ENCODE measurements at regions not wholly inside any gene's neighbourhood (a gene's known extent, or its start where the extent isn't known, plus 50 kb on each side); places are given as distances from the start of the nearest gene placed in this dataset.

- H3K27ac Mint-ChIP-seq, result no peak overlapping the region
- no peaks in the 10 kb centered on the region for H3K4me1 Mint-ChIP-seq (ENCODE audit: low read depth)
- no peak overlapping the region for H3K4me3 Mint-ChIP-seq
- no peaks in the 10 kb centered on the region for H3K36me3 Mint-ChIP-seq (ENCODE audit: low read depth)
- H3K27me3 Mint-ChIP-seq, result peaks cover 3% of the 10 kb centered on the region
- no peaks in the 10 kb centered on the region for H3K9me3 Mint-ChIP-seq
Observed at GRCh38 chr3:194828926-194829325, 143.2 kb downstream of the FAM43A start.

GRCh38 chr3:194830401-194830800 lies 144.7 kb downstream of the FAM43A start:
- H3K27ac Mint-ChIP-seq, result no peak overlapping the region
- H3K4me3 Mint-ChIP-seq, result no peak overlapping the region
- no peaks in the 10 kb centered on the region for H3K9me3 Mint-ChIP-seq
- H3K4me1 Mint-ChIP-seq (ENCODE audit: low read depth), result no peaks in the 10 kb centered on the region
- H3K27me3 Mint-ChIP-seq, result peaks cover 3% of the 10 kb centered on the region
- H3K36me3 Mint-ChIP-seq (ENCODE audit: low read depth), result no peaks in the 10 kb centered on the region

GRCh38 chr3:194830978-194831377 lies 145.3 kb downstream of the FAM43A start:
- Mint-ChIP-seq H3K27me3 (peaks cover 3% of the 10 kb centered on the region), H3K27ac (no peak overlapping the region), H3K9me3 (no peaks in the 10 kb centered on the region), H3K36me3 (ENCODE audit: low read depth) (no peaks in the 10 kb centered on the region), H3K4me1 (ENCODE audit: low read depth) (no peaks in the 10 kb centered on the region), H3K4me3 (no peak overlapping the region)

GRCh38 chr3:194832346-194833104 lies 146.8 kb downstream of the FAM43A start:
- no peak overlapping the region for H3K4me3 Mint-ChIP-seq
- no peaks in the 10 kb centered on the region for H3K9me3 Mint-ChIP-seq

GRCh38 chr3:194833114-194833910 lies 147.6 kb downstream of the FAM43A start:
- Mint-ChIP-seq H3K4me3 (no peak overlapping the region), H3K27ac (no peak overlapping the region), H3K4me1 (ENCODE audit: low read depth) (no peaks in the 10 kb centered on the region), H3K9me3 (no peaks in the 10 kb centered on the region), H3K36me3 (ENCODE audit: low read depth) (no peaks in the 10 kb centered on the region), H3K27me3 (peaks cover 3% of the 10 kb centered on the region)

More at GRCh38 chr3:194832346-194833104, 146.8 kb downstream of the FAM43A start:
- Mint-ChIP-seq H3K27ac (no peak overlapping the region), H3K36me3 (ENCODE audit: low read depth) (no peaks in the 10 kb centered on the region), H3K4me1 (ENCODE audit: low read depth) (no peaks in the 10 kb centered on the region), H3K27me3 (peaks cover 3% of the 10 kb centered on the region)

GRCh38 chr3:194836661-194837060 lies 151.0 kb downstream of the FAM43A start:
- Mint-ChIP-seq H3K4me3 (no peak overlapping the region), H3K27me3 (peaks cover 3% of the 10 kb centered on the region), H3K27ac (no peak overlapping the region), H3K9me3 (no peaks in the 10 kb centered on the region), H3K4me1 (ENCODE audit: low read depth) (no peaks in the 10 kb centered on the region), H3K36me3 (ENCODE audit: low read depth) (no peaks in the 10 kb centered on the region)

- H3K4me1 Mint-ChIP-seq (ENCODE audit: low read depth), result no peaks in the 10 kb centered on the region
- no peaks in the 10 kb centered on the region for H3K36me3 Mint-ChIP-seq (ENCODE audit: low read depth)
- no peak overlapping the region for H3K4me3 Mint-ChIP-seq
- peaks cover under 1% of the 10 kb centered on the region for H3K27me3 Mint-ChIP-seq
- no peak overlapping the region for H3K27ac Mint-ChIP-seq
- no peaks in the 10 kb centered on the region for H3K9me3 Mint-ChIP-seq
Observed at GRCh38 chr3:194837457-194838127, 151.9 kb downstream of the FAM43A start.

- H3K27me3 Mint-ChIP-seq, result no peaks in the 10 kb centered on the region
- H3K4me3 Mint-ChIP-seq, result no peak overlapping the region
- H3K36me3 Mint-ChIP-seq (ENCODE audit: low read depth), result no peaks in the 10 kb centered on the region
- no peak overlapping the region for H3K27ac Mint-ChIP-seq
- no peaks in the 10 kb centered on the region for H3K4me1 Mint-ChIP-seq (ENCODE audit: low read depth)
- no peaks in the 10 kb centered on the region for H3K9me3 Mint-ChIP-seq
Observed at GRCh38 chr3:194838236-194838635, 152.6 kb downstream of the FAM43A start.

- Mint-ChIP-seq H3K36me3 (ENCODE audit: low read depth) (no peaks in the 10 kb centered on the region), H3K4me1 (ENCODE audit: low read depth) (no peaks in the 10 kb centered on the region), H3K9me3 (no peaks in the 10 kb centered on the region), H3K27ac (no peak overlapping the region), H3K27me3 (no peaks in the 10 kb centered on the region), H3K4me3 (no peak overlapping the region)
Observed at GRCh38 chr3:194840661-194841514, 155.2 kb downstream of the FAM43A start.

- Mint-ChIP-seq H3K36me3 (ENCODE audit: low read depth) (no peaks in the 10 kb centered on the region), H3K4me3 (no peak overlapping the region), H3K4me1 (ENCODE audit: low read depth) (no peaks in the 10 kb centered on the region), H3K27ac (no peak overlapping the region), H3K27me3 (no peaks in the 10 kb centered on the region), H3K9me3 (no peaks in the 10 kb centered on the region)
Observed at GRCh38 chr3:194841515-194841841, 155.8 kb downstream of the FAM43A start.

GRCh38 chr3:194843556-194843955 lies 157.9 kb downstream of the FAM43A start:
- no peaks in the 10 kb centered on the region for H3K27me3 Mint-ChIP-seq
- H3K27ac Mint-ChIP-seq, result no peak overlapping the region

GRCh38 chr3:194844046-194844445 lies 158.4 kb downstream of the FAM43A start:
- Mint-ChIP-seq H3K4me3 (no peak overlapping the region), H3K27me3 (no peaks in the 10 kb centered on the region), H3K36me3 (ENCODE audit: low read depth) (no peaks in the 10 kb centered on the region)

More at GRCh38 chr3:194843556-194843955, 157.9 kb downstream of the FAM43A start:
- Mint-ChIP-seq H3K9me3 (no peaks in the 10 kb centered on the region), H3K36me3 (ENCODE audit: low read depth) (no peaks in the 10 kb centered on the region), H3K4me1 (ENCODE audit: low read depth) (no peaks in the 10 kb centered on the region), H3K4me3 (no peak overlapping the region)

GRCh38 chr3:194849166-194849875 lies 163.6 kb downstream of the FAM43A start:
- H3K4me1 Mint-ChIP-seq (ENCODE audit: low read depth), result no peaks in the 10 kb centered on the region
- no peaks in the 10 kb centered on the region for H3K27me3 Mint-ChIP-seq
- H3K36me3 Mint-ChIP-seq (ENCODE audit: low read depth), result no peaks in the 10 kb centered on the region
- H3K9me3 Mint-ChIP-seq, result no peaks in the 10 kb centered on the region
- H3K4me3 Mint-ChIP-seq, result no peak overlapping the region
- H3K27ac Mint-ChIP-seq, result no peak overlapping the region

More at GRCh38 chr3:194844046-194844445, 158.4 kb downstream of the FAM43A start:
- Mint-ChIP-seq H3K27ac (no peak overlapping the region), H3K4me1 (ENCODE audit: low read depth) (no peaks in the 10 kb centered on the region), H3K9me3 (no peaks in the 10 kb centered on the region)

GRCh38 chr3:194851254-194851653 lies 165.6 kb downstream of the FAM43A start:
- H3K4me1 Mint-ChIP-seq (ENCODE audit: low read depth), result no peaks in the 10 kb centered on the region
- no peaks in the 10 kb centered on the region for H3K27me3 Mint-ChIP-seq
- no peaks in the 10 kb centered on the region for H3K9me3 Mint-ChIP-seq
- H3K36me3 Mint-ChIP-seq (ENCODE audit: low read depth), result no peaks in the 10 kb centered on the region
- no peak overlapping the region for H3K27ac Mint-ChIP-seq
- H3K4me3 Mint-ChIP-seq, result no peak overlapping the region
